OCI-LY3 (cell line): ENCODE measurements at regions not wholly inside any gene's neighbourhood (a gene's known extent, or its start where the extent isn't known, plus 50 kb on each side); places are given as distances from the start of the nearest gene placed in this dataset.

Source experiments
- EZH2phosphoT487 ChIP-seq: fragments of 200-600 bp; shearing (Covaris generic); IDR thresholded peaks from 2 replicates; pipeline ENCODE4 v1.6.1; 2018; ENCODE audit warnings: antibody characterized with exemption, mixed run types, low read depth
- TF ChIP-seq, protein P1 (sequence below): fragments of 200-600, 300-600 bp; sonication (generic); IDR thresholded peaks from 2 replicates; pipeline ENCODE4 v1.5.1; 2014; ENCODE audit warnings: antibody characterized with exemption, low read length, low read depth

- TF ChIP-seq, protein P1, sequence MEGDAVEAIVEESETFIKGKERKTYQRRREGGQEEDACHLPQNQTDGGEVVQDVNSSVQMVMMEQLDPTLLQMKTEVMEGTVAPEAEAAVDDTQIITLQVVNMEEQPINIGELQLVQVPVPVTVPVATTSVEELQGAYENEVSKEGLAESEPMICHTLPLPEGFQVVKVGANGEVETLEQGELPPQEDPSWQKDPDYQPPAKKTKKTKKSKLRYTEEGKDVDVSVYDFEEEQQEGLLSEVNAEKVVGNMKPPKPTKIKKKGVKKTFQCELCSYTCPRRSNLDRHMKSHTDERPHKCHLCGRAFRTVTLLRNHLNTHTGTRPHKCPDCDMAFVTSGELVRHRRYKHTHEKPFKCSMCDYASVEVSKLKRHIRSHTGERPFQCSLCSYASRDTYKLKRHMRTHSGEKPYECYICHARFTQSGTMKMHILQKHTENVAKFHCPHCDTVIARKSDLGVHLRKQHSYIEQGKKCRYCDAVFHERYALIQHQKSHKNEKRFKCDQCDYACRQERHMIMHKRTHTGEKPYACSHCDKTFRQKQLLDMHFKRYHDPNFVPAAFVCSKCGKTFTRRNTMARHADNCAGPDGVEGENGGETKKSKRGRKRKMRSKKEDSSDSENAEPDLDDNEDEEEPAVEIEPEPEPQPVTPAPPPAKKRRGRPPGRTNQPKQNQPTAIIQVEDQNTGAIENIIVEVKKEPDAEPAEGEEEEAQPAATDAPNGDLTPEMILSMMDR: 0 out of 2 replicates have a peak, but pooled peaks have one; percentile 9
- TF ChIP-seq EZH2phosphoT487: no peak
Observed at GRCh38 chr4:136183513-136183912, 1348.8 kb downstream of the PCDH18 start.
